ENCODE measurements at regions not wholly inside any gene's neighbourhood (a gene's known extent, or its start where the extent isn't known, plus 50 kb on each side); places are given as distances from the start of the nearest gene placed in this dataset.
"Not testable (repeated sequence)": the region's sequence is repeated elsewhere in the genome, so short reads cannot be mapped to it uniquely, and the experiment has no call there.

DNA sequence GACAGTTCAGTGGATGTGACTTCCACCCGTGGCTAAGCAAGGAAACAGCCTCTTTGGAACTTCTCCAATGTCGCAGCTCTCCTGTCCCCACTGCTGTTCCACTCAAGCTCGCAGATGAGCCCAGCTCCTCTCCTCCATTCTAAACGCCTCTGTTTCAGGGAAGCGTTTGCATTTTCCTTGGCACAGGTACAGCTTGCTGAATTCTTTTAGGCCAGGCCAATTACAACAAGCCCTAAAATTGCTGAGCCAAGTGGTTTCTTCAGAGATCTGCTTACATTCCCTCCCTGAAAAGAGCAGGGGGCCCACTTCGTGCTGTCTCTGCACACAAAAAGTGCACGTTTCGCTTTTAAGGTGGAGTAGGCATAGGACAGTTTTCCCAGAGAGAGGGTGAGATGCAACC is 91.5 kb upstream of the BLID start:
- no peak for DNase-seq (ENCODE audit: low read depth in 1 of 2, low spot score in 1 of 2)

GRCh38 chr11:122205036-122205435 is 89.0 kb upstream of the BLID start:
- DNase-seq (ENCODE audit: low read depth in 1 of 2, low spot score in 1 of 2), result no peak

DNA sequence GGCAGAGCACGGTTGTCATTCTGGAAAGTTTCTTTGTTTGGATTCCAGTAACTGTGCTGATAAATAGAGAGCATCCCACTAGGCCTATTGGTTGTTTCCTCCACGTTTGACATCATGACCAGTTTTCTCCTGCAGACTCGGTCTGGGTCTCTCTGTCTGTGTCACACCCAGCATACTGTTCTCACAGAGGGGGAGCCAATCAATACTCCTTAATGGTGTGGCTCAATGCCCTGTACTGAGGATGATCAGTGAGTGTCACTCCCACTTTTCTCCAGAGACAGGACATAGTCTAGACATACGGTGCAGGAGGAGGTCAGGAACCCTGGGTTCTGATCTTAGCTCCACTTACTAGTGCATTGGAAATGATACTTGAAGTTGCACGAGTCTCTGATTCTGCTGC is 88.2 kb upstream of the BLID start:
- no peak for DNase-seq (ENCODE audit: low read depth in 1 of 2, low spot score in 1 of 2)

DNA sequence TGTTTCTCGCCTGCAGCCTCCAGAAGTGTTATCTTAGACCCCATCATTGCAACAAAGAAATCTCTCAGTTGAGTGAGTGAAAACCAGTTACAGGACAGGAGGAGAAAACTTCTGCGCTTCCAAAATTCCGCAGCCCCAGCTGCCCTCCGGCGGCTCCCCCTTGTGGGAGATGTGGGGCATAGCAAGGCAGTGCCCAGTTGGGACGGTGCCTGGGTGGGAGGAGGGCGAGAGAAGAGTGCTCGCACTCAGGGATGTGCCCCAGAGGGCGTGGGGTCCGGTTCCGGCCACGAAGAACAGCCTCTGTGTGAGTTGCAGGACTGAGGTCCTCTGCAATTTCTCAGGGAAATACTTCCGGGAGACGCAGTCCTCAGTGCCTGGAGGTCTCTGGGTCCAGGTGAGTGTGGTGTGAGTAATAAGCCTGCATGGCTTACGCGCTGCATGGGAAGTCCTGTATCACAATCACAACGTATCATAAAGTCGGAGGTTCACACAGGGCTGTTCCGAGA is 87.0 kb upstream of the BLID start:
- peak in 1 of 2 donors; percentile 9 for DNase-seq (ENCODE audit: low read depth in 1 of 2, low spot score in 1 of 2)

GRCh38 chr11:122202161-122202950 is 86.3 kb upstream of the BLID start:
- no peak for DNase-seq (ENCODE audit: low read depth in 1 of 2, low spot score in 1 of 2)

DNA sequence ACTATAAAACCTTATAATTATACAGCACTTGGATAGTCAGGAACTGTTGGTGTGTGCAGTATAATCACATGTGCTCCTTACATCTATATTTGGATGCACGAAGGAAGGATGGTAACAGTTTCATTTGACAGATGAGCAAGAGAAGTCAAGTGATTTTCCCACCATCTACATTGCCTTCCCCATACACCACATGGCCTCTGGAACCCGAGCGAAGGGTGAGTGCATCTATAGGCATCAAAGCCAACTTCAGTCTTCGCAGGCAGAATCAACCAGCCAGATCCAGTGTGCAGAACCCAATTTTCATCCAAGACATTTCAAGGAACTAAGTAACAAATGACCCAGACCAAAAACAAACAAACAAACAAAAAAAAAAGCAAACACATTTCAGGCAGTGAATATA is 85.1 kb upstream of the BLID start:
- DNase-seq (ENCODE audit: low read depth in 1 of 2, low spot score in 1 of 2), result no peak

- no peak for DNase-seq (ENCODE audit: low read depth in 1 of 2, low spot score in 1 of 2)
These were observed 83.6 kb upstream of the BLID start for GRCh38 chr11:122199661-122200060.

GRCh38 chr11:122198291-122198983 is 82.4 kb upstream of the BLID start:
- DNase-seq (ENCODE audit: low read depth in 1 of 2, low spot score in 1 of 2), result no peak

GRCh38 chr11:122197066-122197987 is 81.3 kb upstream of the BLID start:
- no peak for DNase-seq (ENCODE audit: low read depth in 1 of 2, low spot score in 1 of 2)

- no peak for DNase-seq (ENCODE audit: low read depth in 1 of 2, low spot score in 1 of 2)
These were observed 79.8 kb upstream of the BLID start for GRCh38 chr11:122195790-122196189.

DNA sequence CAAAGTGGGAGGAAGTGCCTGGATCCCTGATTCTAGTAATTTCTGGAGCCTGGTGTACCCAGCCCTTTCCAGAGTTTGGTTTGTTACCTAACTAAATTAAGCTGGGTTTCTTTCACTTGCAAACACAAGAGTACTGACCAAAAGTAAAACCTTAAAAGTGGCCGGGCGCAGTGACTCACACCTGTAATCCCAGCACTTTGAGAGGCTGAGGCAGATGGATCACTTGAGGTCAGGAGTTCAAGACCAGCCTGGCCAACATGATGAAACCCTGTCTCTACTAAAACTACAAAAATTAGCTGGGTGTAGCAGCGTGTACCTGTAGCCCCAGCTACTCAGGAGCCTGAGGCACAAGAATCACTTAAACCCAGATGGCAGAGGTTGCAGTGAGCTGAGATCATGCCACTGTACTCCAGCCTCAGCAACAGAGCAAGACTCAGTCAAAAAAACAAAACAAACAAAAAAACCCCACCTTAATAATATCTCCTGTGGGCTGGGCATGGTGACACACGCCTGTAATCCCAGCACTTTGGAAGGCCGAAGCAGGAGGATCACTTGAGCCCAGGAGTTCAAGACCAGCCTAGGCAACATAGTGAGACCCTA is 78.0 kb upstream of the BLID start:
- not testable (repeated sequence) for DNase-seq (ENCODE audit: low read depth in 1 of 2, low spot score in 1 of 2)

GRCh38 chr11:122193457-122193856 is 77.4 kb upstream of the BLID start:
- no peak for DNase-seq (ENCODE audit: low read depth in 1 of 2, low spot score in 1 of 2)

DNA sequence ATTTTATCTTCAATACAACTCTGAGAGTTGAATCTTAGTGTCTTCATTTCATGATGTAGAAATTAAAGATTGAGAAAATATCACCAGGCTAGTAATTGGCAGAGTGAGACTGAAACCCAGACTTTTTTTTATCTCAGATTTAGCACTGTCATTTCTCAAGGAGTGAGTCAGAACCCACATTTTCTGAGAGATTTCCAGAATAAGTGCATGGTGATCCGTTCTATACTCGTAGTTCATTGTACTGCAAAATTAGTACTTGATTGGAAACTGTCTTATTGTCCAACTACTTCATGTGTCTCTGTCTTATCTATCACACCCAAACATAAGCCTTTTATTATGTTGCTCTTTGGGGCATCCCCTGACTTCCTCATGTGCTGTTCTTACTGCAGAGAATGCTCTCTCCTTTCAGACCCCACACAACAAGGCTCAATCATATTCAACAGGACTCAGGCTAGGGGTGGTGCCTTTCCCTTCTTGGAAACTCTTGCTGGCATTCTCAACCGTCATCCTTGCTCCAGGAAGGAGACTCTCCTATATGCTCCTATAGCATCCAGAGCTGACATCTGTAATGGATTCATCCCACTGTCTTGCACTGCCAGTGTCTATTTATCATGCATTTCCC is 76.7 kb upstream of the BLID start:
- DNase-seq (ENCODE audit: low read depth in 1 of 2, low spot score in 1 of 2), result no peak

DNA sequence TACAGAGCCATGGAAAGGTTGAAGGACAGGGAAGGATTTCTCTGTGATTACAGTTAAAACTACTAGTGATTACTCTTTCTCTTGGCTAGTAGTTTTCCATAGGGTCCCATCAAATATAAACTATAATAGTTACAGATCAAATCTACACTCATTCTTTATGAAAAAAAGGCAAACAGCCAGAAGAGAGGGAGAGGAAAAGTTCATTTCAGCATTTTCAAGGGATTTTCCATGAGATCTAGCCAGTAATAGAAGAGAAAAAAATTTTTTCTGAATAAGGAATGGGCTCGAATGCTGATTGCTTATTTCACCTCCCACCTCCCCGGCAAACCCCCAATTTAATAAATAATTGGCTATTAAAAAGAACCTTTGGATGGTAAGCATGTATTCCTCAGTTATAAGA is 74.8 kb upstream of the BLID start:
- DNase-seq (ENCODE audit: low read depth in 1 of 2, low spot score in 1 of 2), result no peak

- DNase-seq (ENCODE audit: low read depth in 1 of 2, low spot score in 1 of 2), result no peak
These were observed 73.2 kb upstream of the BLID start for GRCh38 chr11:122189229-122189628.

DNA sequence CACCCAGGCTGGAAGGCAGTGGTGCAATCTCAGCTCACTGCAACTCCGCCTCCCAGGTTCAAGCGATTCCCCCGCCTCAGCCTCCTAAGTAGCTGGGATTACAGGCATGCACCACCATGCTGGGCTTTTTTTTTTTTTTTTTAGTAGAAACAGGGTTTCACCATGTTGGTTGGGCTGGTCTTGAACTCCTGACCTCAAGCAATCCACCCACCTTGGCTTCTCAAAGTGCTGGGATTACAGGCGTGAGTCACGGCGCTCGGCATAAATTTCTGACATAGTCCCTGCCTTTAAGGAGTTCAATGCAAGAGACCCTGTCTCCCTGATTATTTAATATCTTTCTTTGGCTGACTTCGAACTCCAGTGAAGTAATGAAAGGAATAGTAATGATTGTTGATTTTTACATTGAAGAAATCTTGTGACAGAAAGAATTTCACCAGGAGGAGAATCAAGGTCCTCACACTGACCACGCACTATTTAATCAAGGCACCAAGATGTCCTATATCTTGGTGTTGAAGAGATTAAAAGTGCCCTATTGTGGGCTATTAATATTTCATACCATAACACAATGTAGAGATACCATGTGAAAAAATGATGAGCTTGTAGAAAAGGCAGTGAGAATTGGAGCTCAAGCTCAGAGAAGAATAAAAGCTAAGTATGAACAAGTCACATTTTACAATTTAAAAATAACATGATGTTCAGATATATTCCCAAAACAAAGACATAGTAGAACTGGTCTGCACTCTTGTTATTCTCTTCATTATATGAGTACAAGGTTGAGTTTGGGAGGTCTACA is 71.6 kb upstream of the BLID start:
- no peak for DNase-seq (ENCODE audit: low read depth in 1 of 2, low spot score in 1 of 2)

DNA sequence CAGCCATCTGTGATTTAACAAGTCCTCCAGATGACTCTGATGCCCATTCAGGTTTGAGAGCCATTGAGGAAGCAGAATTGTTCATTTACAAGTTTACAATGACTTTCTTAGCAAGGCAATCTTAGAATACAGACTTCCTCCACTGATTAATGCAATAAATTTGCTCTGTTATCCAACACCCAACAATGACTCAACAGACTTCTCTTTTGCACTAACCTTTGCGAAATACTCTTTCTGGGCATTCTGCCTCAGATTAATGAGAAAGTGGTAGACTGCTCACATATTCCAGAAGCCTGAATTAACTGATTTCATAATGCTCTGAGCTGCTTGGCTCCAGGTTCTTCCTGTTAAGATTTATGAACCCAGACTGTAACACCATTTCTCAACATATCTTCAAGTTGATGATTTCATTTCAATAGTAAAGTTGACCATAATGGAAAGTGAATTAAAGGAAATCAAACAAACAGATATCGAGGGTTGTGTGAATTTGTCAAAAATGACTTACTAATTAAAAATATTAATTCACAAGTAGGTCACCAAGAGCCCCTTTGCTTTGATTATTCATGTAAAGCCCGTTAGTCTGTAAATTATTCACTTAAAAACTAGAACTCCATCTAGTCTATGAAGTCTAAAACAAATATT is 70.5 kb upstream of the BLID start:
- no peak for DNase-seq (ENCODE audit: low read depth in 1 of 2, low spot score in 1 of 2)

GRCh38 chr11:122183933-122184332 is 67.9 kb upstream of the BLID start:
- DNase-seq (ENCODE audit: low read depth in 1 of 2, low spot score in 1 of 2), result no peak

DNA sequence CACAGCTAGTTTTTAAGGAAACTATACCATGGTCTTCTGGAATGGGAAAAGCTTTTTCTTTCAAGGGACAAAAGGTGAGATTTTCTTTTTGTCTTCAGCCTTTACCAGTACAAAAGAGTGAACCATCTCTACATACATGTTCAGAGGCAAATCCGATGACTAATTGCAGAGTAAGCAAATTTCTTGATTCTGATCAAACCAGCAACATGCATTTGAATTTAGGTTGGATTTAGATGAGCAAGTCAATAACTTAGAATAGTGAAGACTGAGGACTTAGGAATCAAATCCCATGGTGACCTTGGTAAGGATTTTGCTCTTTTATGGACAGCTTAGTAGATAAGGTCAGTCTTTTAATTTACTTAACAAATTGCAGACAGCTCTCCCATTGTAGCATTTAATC is 65.9 kb upstream of the BLID start:
- no peak for DNase-seq (ENCODE audit: low read depth in 1 of 2, low spot score in 1 of 2)

All from activated CD4-positive, alpha-beta T cell treated with anti-CD3 and anti-CD28 coated beads, Interleukin-2, amount 50 U/mL, for 24 hours (primary cell).